ENCODE measurements at regions not wholly inside any gene's neighbourhood (a gene's known extent, or its start where the extent isn't known, plus 50 kb on each side); places are given as distances from the start of the nearest gene placed in this dataset.

GRCh38 chr5:174189654-174190541 is 144.4 kb downstream of the NSG2 start:
- no peak for DNase-seq (ENCODE audit: low read depth in 1 of 2, low spot score in 1 of 2)

DNA sequence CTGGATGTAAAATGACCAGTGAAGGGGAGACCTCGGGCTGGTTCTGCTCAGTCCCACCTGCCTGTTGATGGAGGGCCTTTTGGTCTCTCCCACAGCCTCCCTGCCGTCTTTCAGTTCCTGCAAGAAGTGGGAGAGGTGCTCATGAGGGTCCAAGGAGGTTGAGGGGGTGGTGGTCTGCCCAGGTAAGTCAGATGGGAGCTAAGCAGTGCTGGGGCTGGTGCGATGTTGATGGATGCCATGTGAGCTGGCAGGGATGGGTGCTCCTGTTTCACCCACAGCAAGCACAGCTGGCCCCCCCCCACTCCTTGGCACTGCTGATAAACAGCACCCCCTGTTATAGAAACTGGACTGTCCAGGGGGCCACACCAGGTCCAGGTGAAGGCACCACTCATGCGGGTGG is 145.6 kb downstream of the NSG2 start:
- DNase-seq (ENCODE audit: low read depth in 1 of 2, low spot score in 1 of 2): no peak

DNA sequence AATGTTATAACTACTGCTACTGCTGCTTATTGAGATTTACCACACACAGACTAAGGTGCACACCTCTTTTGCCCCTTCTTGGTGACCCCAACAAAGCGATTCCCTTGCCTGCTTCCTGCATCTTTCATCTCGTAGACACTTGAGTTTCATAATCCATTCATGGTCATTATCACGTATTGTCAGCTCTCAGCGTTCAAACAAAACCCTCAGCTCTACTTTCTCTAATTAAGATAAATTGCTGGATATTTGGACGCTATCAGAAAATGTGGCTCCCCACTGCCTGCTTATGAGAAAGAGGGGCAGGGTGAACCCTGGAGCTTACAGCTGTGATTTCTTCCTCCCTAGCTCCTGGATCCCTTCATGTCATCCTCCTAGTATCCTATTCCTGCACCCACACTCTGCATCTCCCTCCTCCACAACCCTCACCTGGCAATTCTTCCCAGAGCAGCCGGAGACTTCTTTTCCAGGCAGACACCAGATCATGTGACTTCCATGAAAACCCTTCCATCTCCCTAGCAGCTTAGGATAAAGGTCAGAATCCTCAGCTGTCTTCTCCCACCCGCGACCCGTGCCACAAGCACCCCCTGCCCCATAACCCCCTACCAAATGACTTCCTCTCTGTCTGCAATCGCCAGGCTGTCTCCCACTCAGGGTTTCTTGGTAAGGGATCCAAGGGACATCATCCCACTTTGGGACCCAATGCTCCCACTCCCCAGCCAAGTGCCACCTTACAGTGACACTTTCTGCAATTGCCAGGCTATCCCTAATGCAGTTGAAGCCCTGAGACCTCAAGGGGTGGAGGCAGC is 146.5 kb downstream of the NSG2 start:
- DNase-seq (ENCODE audit: low read depth in 1 of 2, low spot score in 1 of 2): no peak

DNA sequence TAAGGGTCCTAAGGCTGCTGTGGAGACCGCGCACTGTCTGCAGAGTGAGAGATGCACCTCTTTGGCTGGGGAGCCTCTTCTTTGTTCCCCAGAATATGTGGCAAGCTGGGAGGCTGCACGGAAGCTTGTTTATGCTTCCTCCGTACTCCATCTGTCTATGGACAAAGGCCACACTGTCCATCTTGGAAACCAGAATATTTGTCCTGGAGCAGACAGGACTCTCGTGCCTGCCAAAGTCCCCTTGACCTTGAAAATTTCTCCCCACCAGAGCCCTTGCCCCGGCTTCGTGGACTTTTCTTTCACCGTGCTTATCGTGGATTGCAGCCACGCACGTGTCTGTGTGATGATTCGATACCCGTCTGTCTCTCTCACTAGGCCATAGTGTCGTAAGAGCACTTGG is 147.4 kb downstream of the NSG2 start:
- no peak for DNase-seq (ENCODE audit: low read depth in 1 of 2, low spot score in 1 of 2)

GRCh38 chr5:174195517-174195916 is 150.0 kb downstream of the NSG2 start:
- no peak for DNase-seq (ENCODE audit: low read depth in 1 of 2, low spot score in 1 of 2)

GRCh38 chr5:174197929-174198328 is 152.4 kb downstream of the NSG2 start:
- no peak for DNase-seq (ENCODE audit: low read depth in 1 of 2, low spot score in 1 of 2)

DNA sequence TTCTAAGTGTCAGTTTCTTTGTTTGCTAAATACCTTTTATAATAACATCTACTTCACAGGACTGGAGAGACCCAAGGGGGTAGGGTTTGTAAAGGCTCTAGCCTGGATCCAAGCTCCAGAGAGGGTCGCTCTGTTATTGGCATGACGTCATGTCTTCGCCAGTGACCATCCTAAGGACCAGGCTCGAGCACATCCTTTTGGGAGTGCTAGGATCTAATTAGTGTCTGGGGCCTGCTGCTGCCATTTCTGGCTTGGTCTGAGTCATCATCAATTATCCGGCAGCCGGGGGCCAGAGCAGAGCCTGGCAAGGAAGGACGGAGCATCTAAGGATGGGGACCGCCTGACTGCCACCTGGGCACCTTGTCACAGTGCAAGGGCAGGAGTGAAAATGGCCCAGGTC is 153.0 kb downstream of the NSG2 start:
- DNase-seq (ENCODE audit: low read depth in 1 of 2, low spot score in 1 of 2): no peak

- DNase-seq (ENCODE audit: low read depth in 1 of 2, low spot score in 1 of 2): no peak
Measured at GRCh38 chr5:174202996-174203395, 157.5 kb downstream of the NSG2 start.

DNA sequence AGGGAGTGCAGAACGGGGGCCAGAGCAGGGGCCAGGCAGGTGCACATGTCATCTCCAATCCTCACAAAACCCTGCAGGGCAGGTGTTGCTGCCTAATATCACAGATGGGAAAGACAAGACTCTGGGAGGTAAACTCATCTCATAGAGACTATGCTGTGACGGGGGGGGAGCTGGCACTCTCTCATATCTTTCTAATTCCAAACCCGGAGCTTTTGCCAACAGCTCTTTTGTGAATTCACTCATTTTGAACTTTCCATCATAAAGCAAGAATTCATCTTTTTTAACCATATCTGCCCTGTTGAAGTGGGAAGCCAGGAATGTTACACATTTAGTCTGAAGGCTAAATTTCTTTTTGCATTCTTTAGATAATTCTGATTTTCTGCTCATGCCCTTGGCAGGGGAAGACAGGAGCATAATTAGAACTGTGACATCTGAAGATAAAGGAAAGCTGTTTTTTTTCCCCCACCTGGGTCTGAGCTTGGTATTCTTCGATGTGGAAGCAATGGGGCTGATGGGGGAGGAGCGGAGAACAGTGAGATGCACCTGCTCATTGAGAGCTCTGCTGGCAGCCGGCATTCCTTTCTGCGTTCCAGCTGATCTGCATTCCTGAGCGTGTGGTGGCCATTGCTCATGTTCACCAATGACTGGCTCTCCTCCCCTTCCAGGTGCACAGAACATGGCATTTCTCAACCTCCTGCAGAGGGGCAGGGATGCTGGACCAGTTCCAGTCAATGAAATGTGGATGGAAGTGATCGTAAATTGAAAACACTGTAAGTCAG is 159.2 kb downstream of the NSG2 start:
- no peak for DNase-seq (ENCODE audit: low read depth in 1 of 2, low spot score in 1 of 2)

DNA sequence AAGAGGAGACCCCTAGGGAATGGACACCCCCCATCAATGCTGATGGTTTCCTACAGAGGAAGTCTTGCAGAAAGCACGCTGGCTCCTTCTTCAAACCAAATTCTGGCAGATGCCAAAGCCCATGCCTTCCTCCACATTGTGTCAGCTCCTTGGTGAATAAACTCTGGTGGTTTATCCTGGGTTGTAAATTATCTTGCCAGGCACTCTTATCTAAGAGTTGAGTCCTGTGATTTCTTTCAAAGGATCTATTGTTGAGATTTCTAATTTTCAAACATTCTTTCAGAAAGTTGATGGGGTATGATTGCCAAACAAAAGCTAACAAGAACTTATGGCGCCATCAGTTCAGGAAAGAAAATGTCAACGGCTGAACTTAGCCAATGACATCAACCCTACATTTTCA is 160.4 kb downstream of the NSG2 start:
- no peak for DNase-seq (ENCODE audit: low read depth in 1 of 2, low spot score in 1 of 2)

DNA sequence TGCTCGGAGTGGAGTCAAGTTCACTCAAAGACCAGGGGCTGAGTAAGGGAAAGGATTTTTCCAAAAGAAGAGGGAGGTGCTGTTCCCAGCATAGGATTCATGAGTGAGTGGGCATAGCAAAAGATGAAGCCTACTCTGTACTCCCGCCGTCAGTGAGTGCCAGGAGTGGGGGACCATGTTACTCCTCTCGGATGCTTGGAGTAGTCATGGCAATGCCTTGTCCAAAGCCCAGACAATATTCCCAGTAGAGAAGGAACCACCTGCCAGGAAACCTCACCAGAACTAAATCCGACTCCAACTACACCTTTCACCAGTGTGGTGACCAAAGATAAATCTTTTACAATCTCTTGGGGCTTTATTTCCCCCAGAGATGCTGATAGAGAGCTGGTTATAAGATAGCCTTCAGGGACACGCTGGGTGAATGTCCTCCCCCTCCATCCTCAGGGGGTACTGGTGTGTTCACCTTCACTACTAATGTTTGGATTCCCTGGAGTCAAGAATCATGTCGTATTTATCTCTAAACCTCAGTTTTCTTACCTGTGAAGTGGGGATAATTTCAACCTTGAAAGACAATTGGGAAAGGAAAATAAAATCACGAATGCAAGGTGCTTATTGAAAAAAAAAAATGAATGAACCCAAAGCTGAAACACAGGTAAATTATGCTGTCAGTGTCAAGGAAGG is 165.2 kb downstream of the NSG2 start:
- no peak for DNase-seq (ENCODE audit: low read depth in 1 of 2, low spot score in 1 of 2)

DNA sequence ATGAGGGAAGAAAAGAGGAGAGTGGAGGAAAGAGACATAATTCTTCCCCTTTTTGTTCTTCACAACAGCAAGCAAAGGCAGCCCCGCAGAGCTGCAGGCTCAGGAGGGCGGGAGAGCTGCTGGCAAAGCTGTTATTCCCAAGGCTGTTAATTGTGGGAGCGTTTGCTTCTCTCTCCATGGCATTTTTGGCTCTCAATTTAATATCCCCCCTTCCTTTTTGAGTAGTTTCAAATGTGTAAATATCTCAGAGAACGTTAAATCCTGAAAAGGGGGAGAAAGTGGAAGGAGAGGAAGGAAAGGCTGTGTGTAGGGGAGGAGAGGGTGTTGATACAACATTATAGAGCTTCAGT is 165.7 kb downstream of the NSG2 start:
- no peak for DNase-seq (ENCODE audit: low read depth in 1 of 2, low spot score in 1 of 2)

GRCh38 chr5:174217527-174217926 is 172.0 kb downstream of the NSG2 start:
- no peak for DNase-seq (ENCODE audit: low read depth in 1 of 2, low spot score in 1 of 2)

- no peak for DNase-seq (ENCODE audit: low read depth in 1 of 2, low spot score in 1 of 2)
Measured at GRCh38 chr5:174218162-174218561, 172.7 kb downstream of the NSG2 start.

- no peak for DNase-seq (ENCODE audit: low read depth in 1 of 2, low spot score in 1 of 2)
Measured at GRCh38 chr5:174220417-174220816, 174.9 kb downstream of the NSG2 start.

GRCh38 chr5:174221436-174221835 is 175.9 kb downstream of the NSG2 start:
- no peak for DNase-seq (ENCODE audit: low read depth in 1 of 2, low spot score in 1 of 2)

- no peak for DNase-seq (ENCODE audit: low read depth in 1 of 2, low spot score in 1 of 2)
Measured at GRCh38 chr5:174221946-174222345, 176.4 kb downstream of the NSG2 start.

- DNase-seq (ENCODE audit: low read depth in 1 of 2, low spot score in 1 of 2): no peak
Measured at GRCh38 chr5:174222891-174223290, 177.4 kb downstream of the NSG2 start.

- no peak for DNase-seq (ENCODE audit: low read depth in 1 of 2, low spot score in 1 of 2)
Measured at GRCh38 chr5:174223355-174223754, 177.8 kb downstream of the NSG2 start.

DNA sequence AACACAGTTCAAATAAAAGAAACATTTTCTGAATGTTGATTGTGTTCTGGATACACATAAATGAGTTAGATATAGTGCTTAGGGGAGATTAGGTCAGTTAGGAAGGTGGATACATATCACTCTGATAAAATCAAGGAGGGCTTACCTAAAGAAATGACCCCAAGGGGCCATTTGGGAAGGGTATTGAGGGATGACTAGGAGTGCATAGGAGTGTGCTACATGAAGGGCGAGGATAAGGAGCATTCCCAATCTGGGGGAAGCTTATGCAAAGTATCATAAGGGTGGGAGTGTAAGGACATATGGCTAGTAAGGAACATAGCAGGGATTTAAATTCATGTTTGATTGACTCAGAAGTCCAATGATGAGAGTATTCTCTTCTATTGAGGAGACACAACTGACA is 183.6 kb downstream of the NSG2 start:
- DNase-seq (ENCODE audit: low read depth in 1 of 2, low spot score in 1 of 2): no peak

All from activated T-helper 1 cell treated with anti-CD3 and anti-CD28 coated beads, Interleukin-2, amount 50 U/mL, for 16 hours (primary cell).